Brain microvascular endothelial cell (primary cell): ENCODE measurements at regions not wholly inside any gene's neighbourhood (a gene's known extent, or its start where the extent isn't known, plus 50 kb on each side); places are given as distances from the start of the nearest gene placed in this dataset.

Experiments
- DNase-seq: peaks from one replicate; pipeline ENCODE4 v3.0.0-alpha.2; 2020
- H3K27ac ChIP-seq: fragments of 250-450 bp; sonication (Bioruptor Pico); 2 replicates; pipeline ENCODE4 v1.5.1; 2020; ENCODE audit warnings: mild to moderate bottlenecking, moderate library complexity
- H3K27me3 ChIP-seq: fragments of 250-450 bp; sonication (Bioruptor Pico); replicated peaks from 2 replicates; pipeline ENCODE4 v1.5.1; 2020; ENCODE audit warnings: mild to moderate bottlenecking
- H3K36me3 ChIP-seq: fragments of 250-450 bp; sonication (Bioruptor Pico); replicated peaks from 2 replicates; pipeline ENCODE4 v1.5.1; 2020; ENCODE audit warnings: mild to moderate bottlenecking
- H3K4me3 ChIP-seq: 2 replicates; pipeline ENCODE4 v1.5.1; 2011; ENCODE audit warnings: low read depth, mild to moderate bottlenecking, control low read depth, low read length, moderate library complexity
- in situ Hi-C: cut with HindIII; loops from 2 replicates; pipeline ENCODE4 v1.10.0; 2017; ENCODE audit warnings: low sequenced_read_pairs, low pct_ligation_motif_present
- TF ChIP-seq, protein P1 (sequence below): IDR thresholded peaks from 2 replicates; pipeline ENCODE4 v1.5.1; 2011; ENCODE audit warnings: low read depth, mild to moderate bottlenecking, moderate library complexity, low read length, control low read depth, inconsistent platforms; ENCODE audit errors: missing control alignments

DNA sequence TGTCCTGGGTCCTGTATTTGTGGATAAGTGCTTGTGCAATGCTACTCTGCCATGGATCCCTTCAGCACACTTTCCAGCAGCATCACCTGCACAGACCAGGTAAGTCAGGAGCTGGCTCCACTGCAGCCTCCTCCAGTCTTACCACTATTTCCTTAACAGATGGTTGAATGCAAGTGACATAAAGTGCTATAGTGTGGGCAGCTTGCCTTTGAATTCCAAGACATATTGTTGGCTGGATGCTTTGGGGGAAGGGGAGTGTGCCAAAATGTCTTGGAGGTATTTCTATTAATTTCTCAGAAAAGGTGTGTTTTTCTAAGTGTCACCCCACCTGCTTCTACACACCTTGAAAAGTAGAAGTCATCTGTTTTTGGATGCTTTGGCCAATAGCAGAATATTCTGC lies 352.2 kb upstream of the SUCLG2 start:
- H3K27me3 ChIP-seq = no peaks in the 10 kb centered on the region
- TF ChIP-seq, protein P1, sequence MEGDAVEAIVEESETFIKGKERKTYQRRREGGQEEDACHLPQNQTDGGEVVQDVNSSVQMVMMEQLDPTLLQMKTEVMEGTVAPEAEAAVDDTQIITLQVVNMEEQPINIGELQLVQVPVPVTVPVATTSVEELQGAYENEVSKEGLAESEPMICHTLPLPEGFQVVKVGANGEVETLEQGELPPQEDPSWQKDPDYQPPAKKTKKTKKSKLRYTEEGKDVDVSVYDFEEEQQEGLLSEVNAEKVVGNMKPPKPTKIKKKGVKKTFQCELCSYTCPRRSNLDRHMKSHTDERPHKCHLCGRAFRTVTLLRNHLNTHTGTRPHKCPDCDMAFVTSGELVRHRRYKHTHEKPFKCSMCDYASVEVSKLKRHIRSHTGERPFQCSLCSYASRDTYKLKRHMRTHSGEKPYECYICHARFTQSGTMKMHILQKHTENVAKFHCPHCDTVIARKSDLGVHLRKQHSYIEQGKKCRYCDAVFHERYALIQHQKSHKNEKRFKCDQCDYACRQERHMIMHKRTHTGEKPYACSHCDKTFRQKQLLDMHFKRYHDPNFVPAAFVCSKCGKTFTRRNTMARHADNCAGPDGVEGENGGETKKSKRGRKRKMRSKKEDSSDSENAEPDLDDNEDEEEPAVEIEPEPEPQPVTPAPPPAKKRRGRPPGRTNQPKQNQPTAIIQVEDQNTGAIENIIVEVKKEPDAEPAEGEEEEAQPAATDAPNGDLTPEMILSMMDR = no peak
- H3K36me3 ChIP-seq = no peaks in the 10 kb centered on the region
- H3K27ac ChIP-seq = no peak overlapping the region
- in situ Hi-C loops = no loop called here
- H3K4me3 ChIP-seq = no peak overlapping the region
- DNase-seq = no peak

DNA sequence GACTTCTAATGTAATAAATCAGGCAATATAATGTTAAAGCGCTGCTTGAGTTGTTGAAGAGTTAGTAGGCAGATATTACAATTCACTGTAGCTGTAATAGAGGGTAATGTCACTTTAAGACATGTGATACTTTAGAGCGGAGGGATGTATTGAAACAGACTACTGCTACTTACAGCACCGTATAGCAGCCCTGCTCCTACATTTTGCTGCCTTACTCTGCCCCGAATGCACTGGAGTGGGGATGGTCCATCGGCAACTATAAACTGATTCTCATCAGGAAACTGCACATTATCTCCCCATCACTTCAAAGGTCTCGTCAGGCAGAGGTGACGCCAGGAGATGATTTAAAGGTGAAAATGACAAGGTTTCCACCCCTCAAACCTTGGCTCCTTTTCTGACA lies 349.7 kb upstream of the SUCLG2 start:
- H3K27ac ChIP-seq = no peak overlapping the region
- in situ Hi-C loops = no loop called here
- DNase-seq = no peak
- H3K36me3 ChIP-seq = no peaks in the 10 kb centered on the region
- TF ChIP-seq, protein P1 = no peak
- H3K4me3 ChIP-seq = no peak overlapping the region
- no peaks in the 10 kb centered on the region for H3K27me3 ChIP-seq

DNA sequence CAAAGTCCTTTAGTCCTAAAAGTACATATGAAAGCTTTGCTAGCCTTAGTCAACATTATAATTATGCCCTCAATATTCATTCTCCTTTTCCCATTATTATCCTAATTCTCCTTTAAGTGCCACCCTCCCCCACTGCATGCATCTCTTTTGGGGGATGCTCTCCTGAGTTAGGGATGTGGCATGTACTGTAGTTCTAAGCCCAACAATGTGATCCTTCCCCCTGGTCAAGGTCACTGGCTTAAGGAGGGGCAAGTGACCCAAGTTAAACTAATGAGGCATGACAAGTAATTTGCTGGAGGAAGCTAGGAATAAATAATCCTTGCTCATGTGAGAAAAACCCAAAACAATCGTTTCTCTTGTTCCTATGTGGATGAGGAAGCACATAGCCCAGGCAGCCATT lies 343.9 kb upstream of the SUCLG2 start:
- TF ChIP-seq, protein P1 = no peak
- in situ Hi-C loops = no loop called here

DNA sequence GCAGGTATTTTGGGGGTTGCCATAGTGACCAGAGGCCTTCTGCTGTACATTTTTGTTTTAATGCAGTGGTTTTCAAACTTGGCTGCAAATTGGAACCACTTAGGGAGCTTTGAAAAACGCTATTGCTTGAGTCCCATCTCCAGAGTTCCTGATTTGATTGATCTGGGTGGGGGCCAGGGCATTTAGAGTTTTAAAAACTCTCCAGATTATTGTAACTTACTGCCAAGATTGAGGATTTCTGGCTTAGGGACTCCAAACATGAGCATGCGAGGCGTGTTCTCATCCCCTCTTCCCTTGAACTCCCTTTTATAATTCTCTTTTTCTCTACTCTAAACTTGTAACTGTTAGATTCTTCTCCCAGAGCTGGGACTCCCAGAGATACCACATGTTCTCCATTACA lies 340.8 kb upstream of the SUCLG2 start:
- TF ChIP-seq, protein P1 = no peak
- no peaks in the 10 kb centered on the region for H3K36me3 ChIP-seq
- in situ Hi-C loops = no loop called here
- H3K27me3 ChIP-seq = no peaks in the 10 kb centered on the region
- no peak for DNase-seq
- no peak overlapping the region for H3K27ac ChIP-seq
- H3K4me3 ChIP-seq = no peak overlapping the region

More for the DNA sequence above, 343.9 kb upstream of the SUCLG2 start:
- H3K27me3 ChIP-seq = no peaks in the 10 kb centered on the region
- no peak overlapping the region for H3K27ac ChIP-seq
- DNase-seq = no peak
- H3K4me3 ChIP-seq = no peak overlapping the region
- no peaks in the 10 kb centered on the region for H3K36me3 ChIP-seq

DNA sequence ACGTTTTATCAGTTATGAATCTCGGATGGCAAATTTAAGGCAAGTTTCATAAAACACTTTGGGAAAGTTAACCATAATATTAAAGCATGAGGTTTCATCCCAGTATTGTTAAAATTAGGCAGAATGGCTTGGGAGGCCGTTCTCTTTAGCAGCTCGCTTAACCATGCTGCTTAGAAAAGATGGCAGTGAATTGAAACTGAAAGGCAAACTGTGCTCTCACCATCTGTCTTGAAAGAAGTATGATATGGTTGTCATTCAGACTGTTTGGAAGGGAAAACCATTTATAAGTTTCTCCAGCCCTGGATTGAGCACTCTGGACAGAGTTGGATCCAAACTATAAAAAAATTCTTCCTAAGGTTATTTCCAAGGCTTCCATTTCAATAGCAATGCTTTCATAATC lies 332.3 kb upstream of the SUCLG2 start:
- Histone ChIP-seq H3K4me3 (no peak overlapping the region), H3K27me3 (no peaks in the 10 kb centered on the region), H3K27ac (no peak overlapping the region), H3K36me3 (no peaks in the 10 kb centered on the region)
- TF ChIP-seq, protein P1 = no peak
- no peak for DNase-seq
- in situ Hi-C loops = no loop called here

DNA sequence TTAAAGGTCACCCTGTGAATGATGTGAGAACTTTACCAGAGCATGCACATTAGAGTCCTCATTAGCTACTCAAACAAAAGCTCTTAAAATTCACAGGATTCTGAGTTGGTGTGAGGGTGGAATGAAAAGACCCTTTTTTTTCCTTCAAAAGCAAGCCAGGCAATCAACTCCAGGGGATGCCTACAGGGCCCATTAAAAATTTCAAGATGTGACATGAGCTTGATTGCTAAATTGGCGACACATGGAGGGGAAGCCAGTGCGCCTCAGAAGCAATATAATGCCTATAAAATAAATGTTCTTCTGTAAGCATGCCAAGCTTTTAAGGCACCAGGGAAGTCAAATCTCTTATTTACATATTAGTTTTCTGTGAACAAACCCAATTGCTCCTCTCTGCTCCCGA lies 328.8 kb upstream of the SUCLG2 start:
- Histone ChIP-seq H3K4me3 (no peak overlapping the region), H3K27me3 (no peaks in the 10 kb centered on the region), H3K36me3 (no peaks in the 10 kb centered on the region), H3K27ac (no peak overlapping the region)
- TF ChIP-seq, protein P1 = no peak
- DNase-seq = no peak
- in situ Hi-C loops = no loop called here
